DMS153 treated with DMSO at 0.1 percent for 48 hours (cell line): ENCODE measurements at regions not wholly inside any gene's neighbourhood (a gene's known extent, or its start where the extent isn't known, plus 50 kb on each side); places are given as distances from the start of the nearest gene placed in this dataset.
A peak's percentile ranks its signal among the peaks of the same experiment; 100 is the strongest.

ENCODE experiments used
- DNase-seq: peaks from one replicate; lab custom pipeline; 2025; ENCODE audit not compliant: unreplicated experiment; lab: John Stamatoyannopoulos, UW

DNA sequence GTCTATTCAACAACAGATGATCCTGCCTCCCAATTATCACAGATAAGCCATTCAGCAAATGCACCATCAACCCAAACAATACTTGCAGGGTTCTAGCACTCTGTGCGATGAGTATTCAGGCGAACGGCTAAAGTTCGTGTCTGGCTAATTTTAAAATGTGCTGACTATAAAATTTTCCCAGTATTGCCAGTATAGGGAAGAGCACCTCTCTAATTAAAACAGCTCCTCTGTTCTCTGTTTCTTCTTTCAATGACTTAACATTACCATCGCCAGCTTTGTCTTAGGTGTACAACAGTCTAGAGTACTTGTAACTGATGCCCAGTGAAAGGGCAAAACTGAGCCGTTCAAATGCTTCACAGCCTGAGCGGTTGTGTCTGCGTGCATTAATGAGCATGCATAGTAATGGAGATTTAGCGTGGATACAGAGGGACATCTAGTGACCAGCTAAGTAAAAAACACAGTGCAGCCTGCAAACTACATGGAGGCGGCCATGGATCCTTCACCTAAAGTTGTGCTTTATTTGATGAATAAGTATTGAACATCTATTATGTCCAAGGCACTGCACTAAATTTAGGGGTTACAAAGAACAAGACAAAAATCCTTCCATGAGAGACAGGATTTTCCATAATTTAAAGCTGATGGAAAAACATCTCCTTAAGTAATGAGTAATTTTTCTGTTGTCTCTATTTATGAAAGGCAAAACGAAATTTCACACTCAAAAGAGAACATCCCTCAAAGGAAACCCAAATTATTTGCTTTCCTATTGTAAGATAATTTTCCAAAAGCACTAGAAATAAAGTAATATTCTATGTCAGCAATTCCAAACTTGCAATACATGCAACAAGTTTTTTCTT is 120.0 kb downstream of the SETD4 start:
- peak; percentile 83 for DNase-seq

DNA sequence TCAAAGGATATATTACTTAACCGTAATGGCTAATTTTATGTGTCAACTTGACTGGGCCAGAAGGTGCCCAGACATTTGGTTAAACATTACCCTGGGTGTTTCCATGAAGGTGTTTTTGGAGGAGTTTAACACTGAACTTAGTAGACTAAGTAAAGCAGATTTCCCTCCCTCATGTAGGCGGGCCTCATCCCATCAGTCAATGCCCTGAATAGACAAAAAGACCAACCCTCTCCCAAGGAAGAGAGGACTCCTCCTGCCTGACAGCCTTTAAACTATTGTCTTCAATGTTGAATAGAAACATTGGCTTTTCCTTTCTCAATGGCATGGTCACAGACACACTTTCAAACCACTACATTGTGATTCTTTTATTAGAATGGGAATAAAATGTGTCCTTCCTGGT is 121.9 kb downstream of the SETD4 start:
- no peak for DNase-seq

DNA sequence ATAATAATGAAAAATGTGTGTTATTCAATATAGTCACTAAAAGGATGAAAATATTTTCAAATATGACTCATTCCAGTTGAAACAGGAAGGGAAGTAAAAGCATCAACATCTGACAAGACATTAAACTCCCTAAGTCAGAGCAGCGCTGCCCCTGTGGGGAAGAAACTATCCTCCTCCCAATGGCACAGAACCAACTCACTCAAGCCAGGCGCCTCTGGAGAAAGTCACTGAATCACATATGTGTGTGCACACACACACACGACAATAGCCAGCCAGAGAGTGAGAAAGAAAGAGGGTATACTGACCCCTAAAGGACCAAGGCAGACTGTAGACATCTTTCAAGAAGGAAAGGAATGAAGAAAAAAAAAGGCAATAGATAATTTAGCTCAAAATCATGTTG is 126.9 kb downstream of the SETD4 start:
- DNase-seq = no peak

GRCh38 chr21:35932232-35932911 is 128.0 kb downstream of the SETD4 start:
- DNase-seq = peak; percentile 57

GRCh38 chr21:35929901-35930300 is 130.4 kb downstream of the SETD4 start:
- DNase-seq = no peak

GRCh38 chr21:35927262-35927661 is 133.1 kb downstream of the SETD4 start:
- DNase-seq = no peak

DNA sequence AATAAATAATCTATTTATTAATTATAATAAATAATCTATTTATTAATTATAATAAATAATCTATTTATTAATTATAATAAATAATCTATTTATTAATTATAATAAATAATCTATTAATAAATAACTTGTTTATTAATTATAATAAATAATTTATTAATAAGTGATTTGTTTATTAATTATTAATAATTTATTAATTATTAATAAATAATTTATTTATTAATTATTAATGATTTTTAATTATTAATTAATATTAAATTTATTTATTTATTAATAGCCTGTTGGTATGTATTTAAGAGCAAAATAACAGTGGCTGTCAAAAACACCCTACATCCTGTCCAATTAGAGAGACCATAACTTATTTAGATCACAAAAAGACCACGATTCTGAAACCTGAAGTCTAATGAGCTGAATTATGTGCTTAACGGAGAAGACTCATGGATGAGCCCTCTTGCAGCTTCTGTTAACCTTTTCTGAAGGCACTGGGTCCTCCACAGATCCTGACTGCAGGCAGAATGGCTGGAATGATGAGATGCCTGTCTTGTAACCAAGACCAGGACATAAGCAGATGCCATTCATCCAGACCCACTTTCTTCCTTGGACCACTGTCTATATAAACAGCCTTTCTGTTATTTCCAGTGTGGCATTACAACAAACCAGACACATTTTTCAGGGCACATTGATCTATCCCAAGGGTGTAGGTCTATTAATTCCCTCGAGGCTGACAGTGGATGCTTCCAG is 134.2 kb downstream of the SETD4 start:
- DNase-seq = no peak

GRCh38 chr21:35925497-35925896 is 134.8 kb downstream of the SETD4 start:
- no peak for DNase-seq

DNA sequence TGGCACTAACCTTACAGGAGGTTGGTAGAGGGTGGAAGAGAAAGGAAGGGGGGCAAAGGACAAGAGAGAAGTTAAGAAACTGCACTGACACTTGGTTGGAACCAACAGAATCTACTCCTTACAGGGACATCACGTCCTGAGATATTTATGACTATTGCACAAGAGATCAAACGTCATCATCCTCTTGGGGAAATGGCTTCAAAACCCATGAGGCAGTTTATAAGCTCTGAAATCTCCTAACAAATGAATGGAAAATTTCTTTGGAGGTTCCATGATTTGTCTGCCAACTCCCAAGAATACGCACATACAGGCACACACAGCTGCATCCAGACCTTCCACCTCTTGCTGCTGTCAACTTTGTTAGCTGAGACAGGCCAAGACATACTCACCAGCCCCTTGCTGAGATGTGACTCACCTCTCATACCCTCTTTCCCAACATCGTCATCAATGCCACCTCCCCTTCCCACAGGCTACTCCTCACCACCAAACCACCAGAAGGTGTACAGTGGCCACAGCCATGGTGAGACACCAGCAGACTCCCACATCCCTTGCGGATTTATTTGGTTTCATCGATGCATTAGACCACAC is 135.5 kb downstream of the SETD4 start:
- DNase-seq = no peak

- DNase-seq = no peak
Measured at GRCh38 chr21:35923971-35924370, 136.4 kb downstream of the SETD4 start.

GRCh38 chr21:35922618-35923017 is 137.7 kb downstream of the SETD4 start:
- no peak for DNase-seq

GRCh38 chr21:35921471-35921870 is 138.9 kb downstream of the SETD4 start:
- no peak for DNase-seq

- DNase-seq = no peak
Measured at GRCh38 chr21:35920436-35920835, 139.9 kb downstream of the SETD4 start.

DNA sequence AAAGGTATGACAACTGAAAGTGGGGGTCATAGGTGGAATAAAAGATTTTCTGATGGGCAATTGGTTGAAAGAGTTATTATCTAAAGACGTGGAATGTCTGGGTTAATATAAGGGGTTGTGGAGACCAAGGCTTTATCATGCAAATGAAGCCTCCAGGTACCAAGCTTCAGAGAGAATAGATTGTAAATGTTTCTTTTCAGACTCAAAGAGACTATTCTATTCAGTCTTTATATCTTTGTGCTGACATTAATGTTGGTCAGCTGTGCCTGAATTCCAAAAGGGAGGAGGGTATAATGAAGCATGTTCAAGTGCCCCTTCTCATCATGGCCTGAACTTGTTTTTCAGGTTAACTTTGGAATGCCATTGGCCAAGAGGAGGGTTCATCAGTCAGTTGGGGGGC is 145.3 kb downstream of the SETD4 start:
- no peak for DNase-seq

- DNase-seq = no peak
Measured at GRCh38 chr21:35911412-35912191, 148.7 kb downstream of the SETD4 start.

- DNase-seq = no peak
Measured at GRCh38 chr21:35909456-35910223, 150.7 kb downstream of the SETD4 start.

GRCh38 chr21:35908311-35909078 is 151.8 kb downstream of the SETD4 start:
- DNase-seq = no peak

DNA sequence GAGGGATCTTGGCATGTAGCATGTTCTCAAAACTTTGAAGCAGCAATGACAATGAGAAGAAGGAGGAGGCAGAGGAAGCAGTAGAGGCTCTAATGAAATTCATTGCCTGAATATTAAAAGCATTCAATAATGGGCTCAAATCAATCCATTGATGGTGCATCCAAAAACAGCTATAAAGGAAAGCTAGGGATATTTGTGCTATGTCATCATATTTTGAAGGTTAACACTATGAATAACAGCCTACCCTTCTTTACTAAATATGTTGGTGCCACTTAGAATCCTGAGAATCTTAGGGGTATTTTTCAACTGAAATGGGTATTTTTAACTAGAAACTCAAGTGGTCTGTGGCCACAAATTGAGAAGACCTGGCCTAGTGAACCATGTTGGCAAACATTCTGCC is 153.7 kb downstream of the SETD4 start:
- DNase-seq = no peak

DNA sequence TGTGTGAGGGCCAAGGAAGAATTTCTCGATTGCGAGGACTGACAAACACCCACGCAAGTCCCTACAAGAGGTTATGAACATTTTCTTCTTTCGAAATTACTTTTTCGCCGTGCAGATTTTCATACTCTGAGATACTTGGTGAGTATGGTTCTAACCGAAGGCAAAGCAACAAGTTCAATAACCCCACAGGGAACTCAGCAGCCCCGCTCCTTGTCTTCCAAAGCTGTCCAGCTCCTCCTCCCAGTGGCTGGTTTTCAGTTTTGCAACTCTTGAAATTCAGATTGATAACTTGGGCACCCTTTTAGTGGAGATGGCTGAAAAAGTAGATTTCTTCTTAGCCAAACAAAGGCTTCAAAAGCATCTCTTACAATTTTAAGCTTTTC is 154.4 kb downstream of the SETD4 start:
- no peak for DNase-seq
